Mucosa of rectum (tissue), 2 donors: ENCODE measurements at regions not wholly inside any gene's neighbourhood (a gene's known extent, or its start where the extent isn't known, plus 50 kb on each side); places are given as distances from the start of the nearest gene placed in this dataset.

ENCODE experiments used
- H3K27ac ChIP-seq, 2 donors: one replicate each; pipeline ENCODE4 v1.7.0; 2013; ENCODE audit warnings: inconsistent platforms in 2 of 2, low read depth in 2 of 2, low read length in 2 of 2
- H3K27me3 ChIP-seq, 2 donors: one replicate each; pipeline ENCODE4 v1.7.0; 2013; ENCODE audit warnings: low read length in 2 of 2; ENCODE audit not compliant: control insufficient read depth in 2 of 2, insufficient read depth in 2 of 2
- H3K36me3 ChIP-seq, 2 donors: one replicate each; pipeline ENCODE4 v1.7.0; 2013; ENCODE audit warnings: low read length in 2 of 2; ENCODE audit not compliant: control insufficient read depth in 2 of 2, insufficient read depth in 2 of 2
- H3K4me1 ChIP-seq, 2 donors: one replicate each; pipeline ENCODE4 v1.7.0; 2013; ENCODE audit warnings: low read length in 2 of 2, mild to moderate bottlenecking in 1 of 2; ENCODE audit not compliant: control insufficient read depth in 2 of 2, insufficient read depth in 2 of 2
- H3K4me3 ChIP-seq, 2 donors: one replicate each; pipeline ENCODE4 v1.7.0; 2013; ENCODE audit warnings: low read length in 2 of 2
- H3K9ac ChIP-seq, 2 donors: one replicate each; pipeline ENCODE4 v1.7.0; 2013; ENCODE audit warnings: low read length in 2 of 2, low read depth in 1 of 2, mild to moderate bottlenecking in 1 of 2
- H3K9me3 ChIP-seq, 2 donors: one replicate each; pipeline ENCODE4 v1.7.0; 2013; ENCODE audit warnings: low read length in 2 of 2; ENCODE audit not compliant: control insufficient read depth in 2 of 2
- donor health status: healthy.
- donor health status: Normal muscosa, but diverticular disease.

DNA sequence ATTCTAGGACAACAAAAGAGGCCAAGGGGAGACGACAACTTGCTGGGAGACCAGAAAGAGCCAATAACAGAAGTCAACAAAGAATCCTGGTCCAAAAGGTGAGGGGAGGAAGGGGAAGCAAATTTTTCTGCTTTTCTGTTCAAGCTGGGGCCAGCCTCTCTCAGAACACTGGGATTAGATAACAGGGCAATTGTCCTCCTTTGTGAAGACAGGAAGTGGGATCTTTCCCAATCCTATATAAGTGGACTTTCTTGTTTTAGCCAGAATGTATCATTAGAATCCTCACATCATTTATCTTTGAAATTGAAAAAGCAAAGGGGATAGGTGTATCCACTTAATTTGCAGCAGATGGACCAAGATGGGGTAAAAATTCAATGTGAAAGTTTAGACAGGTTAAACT, 101.2 kb upstream of the COL21A1 start:
- Histone ChIP-seq H3K9ac (no peak overlapping the region), H3K27ac (no peak overlapping the region), H3K4me1 (no peaks in the 10 kb centered on the region), H3K4me3 (no peak overlapping the region), H3K36me3 (no peaks in the 10 kb centered on the region), H3K27me3 (no peaks in the 10 kb centered on the region), H3K9me3 (no peaks in the 10 kb centered on the region)

DNA sequence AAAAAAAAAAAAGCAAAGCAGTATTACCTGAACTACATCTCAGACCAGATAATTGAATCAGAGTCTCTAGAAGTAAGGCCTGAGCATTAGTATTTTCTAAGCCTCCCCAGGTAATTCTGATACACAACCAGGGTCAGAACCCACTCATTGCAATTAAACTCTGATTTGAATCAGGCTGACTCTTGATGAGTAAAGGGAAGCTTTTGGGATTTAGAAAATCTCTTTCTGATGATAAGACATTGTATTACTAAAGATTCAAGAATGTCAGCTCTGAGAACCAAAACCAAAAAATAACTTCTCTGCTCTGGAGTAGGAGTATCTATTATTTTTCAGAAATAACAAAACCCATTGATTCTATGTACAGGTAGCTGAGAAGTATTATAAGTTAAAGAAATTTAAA, 100.1 kb upstream of the COL21A1 start:
- no peaks in the 10 kb centered on the region for H3K4me1 ChIP-seq
- H3K9me3 ChIP-seq: no peaks in the 10 kb centered on the region
- no peaks in the 10 kb centered on the region for H3K27me3 ChIP-seq
- no peak overlapping the region for H3K4me3 ChIP-seq
- no peaks in the 10 kb centered on the region for H3K36me3 ChIP-seq
- H3K27ac ChIP-seq: no peak overlapping the region
- H3K9ac ChIP-seq: no peak overlapping the region

DNA sequence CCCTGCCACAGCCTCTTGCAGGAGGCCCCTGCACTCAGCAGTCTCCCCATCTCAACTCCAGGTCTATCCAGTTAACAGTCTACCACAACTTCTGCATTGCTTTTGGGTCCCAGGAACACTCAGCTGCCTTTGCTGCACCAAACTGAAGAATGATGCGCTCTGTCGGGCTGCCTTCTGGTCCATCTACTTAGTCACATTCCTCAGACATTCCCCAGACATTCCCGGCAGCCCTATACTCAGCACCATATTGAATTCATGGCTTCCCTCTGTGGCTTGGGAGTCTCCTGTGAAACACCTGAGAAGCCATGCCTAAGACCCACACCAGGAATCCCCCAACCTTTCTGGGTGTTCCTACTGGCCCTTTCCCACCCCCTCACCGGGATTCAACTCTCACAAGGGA, 99.6 kb upstream of the COL21A1 start:
- Histone ChIP-seq H3K27me3 (no peaks in the 10 kb centered on the region), H3K9me3 (no peaks in the 10 kb centered on the region), H3K4me3 (no peak overlapping the region), H3K9ac (no peak overlapping the region), H3K36me3 (no peaks in the 10 kb centered on the region), H3K4me1 (no peaks in the 10 kb centered on the region), H3K27ac (no peak overlapping the region)

- H3K36me3 ChIP-seq: no peaks in the 10 kb centered on the region
- H3K9me3 ChIP-seq: no peaks in the 10 kb centered on the region
- no peaks in the 10 kb centered on the region for H3K4me1 ChIP-seq
- H3K9ac ChIP-seq: no peak overlapping the region
- H3K27ac ChIP-seq: no peak overlapping the region
- no peaks in the 10 kb centered on the region for H3K27me3 ChIP-seq
- H3K4me3 ChIP-seq: no peak overlapping the region
Measured at GRCh38 chr6:56345376-56345995, 98.1 kb upstream of the COL21A1 start.

- Histone ChIP-seq H3K4me3 (no peak overlapping the region), H3K4me1 (no peaks in the 10 kb centered on the region), H3K36me3 (no peaks in the 10 kb centered on the region), H3K27ac (no peak overlapping the region), H3K9me3 (no peaks in the 10 kb centered on the region), H3K27me3 (no peaks in the 10 kb centered on the region), H3K9ac (no peak overlapping the region)
Measured at GRCh38 chr6:56343295-56343694, 95.9 kb upstream of the COL21A1 start.

DNA sequence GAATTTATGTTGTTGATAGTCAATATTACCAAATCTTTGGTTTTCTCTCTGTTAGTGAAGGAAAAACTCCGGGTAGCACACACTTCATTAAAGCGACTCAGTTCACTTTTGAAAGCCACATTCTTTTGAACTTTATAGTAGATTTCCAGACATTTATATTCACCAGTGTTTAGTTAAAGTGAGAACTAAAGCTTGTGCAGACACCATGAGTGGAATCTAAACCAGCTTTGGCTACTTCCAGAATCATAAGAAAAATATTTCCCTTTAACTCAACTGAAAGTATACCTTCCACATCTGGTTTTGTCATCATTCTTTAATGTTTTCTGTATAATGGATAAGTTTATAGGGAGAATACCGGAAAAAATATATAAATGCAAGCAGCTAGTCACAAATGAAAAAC, 92.1 kb upstream of the COL21A1 start:
- H3K36me3 ChIP-seq: no peaks in the 10 kb centered on the region
- no peaks in the 10 kb centered on the region for H3K27me3 ChIP-seq
- H3K9me3 ChIP-seq: no peaks in the 10 kb centered on the region
- H3K9ac ChIP-seq: no peak overlapping the region
- no peak overlapping the region for H3K4me3 ChIP-seq
- H3K4me1 ChIP-seq: no peaks in the 10 kb centered on the region
- no peak overlapping the region for H3K27ac ChIP-seq

DNA sequence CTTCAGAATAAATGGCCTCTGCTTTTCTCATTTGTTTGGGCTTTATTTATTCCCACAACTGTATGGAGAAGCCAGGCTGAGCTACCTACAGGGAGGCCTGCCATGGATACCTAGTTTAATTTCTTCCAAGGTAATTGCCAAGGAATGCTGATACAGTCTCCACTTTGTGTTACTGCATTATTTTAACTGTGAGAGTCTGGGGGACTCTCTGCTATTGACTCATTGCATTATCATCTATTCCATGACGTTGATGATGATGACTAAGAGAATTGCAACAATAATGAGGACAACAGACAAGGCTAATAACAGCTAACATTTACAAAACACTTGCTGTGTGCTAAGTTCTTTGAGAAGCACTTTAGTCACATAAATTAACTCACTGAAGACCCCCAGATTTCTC, 88.3 kb upstream of the COL21A1 start:
- H3K4me1 ChIP-seq: no peaks in the 10 kb centered on the region
- H3K4me3 ChIP-seq: no peak overlapping the region
- H3K9me3 ChIP-seq: no peaks in the 10 kb centered on the region
- H3K9ac ChIP-seq: no peak overlapping the region
- no peak overlapping the region for H3K27ac ChIP-seq
- no peaks in the 10 kb centered on the region for H3K36me3 ChIP-seq
- H3K27me3 ChIP-seq: no peaks in the 10 kb centered on the region

DNA sequence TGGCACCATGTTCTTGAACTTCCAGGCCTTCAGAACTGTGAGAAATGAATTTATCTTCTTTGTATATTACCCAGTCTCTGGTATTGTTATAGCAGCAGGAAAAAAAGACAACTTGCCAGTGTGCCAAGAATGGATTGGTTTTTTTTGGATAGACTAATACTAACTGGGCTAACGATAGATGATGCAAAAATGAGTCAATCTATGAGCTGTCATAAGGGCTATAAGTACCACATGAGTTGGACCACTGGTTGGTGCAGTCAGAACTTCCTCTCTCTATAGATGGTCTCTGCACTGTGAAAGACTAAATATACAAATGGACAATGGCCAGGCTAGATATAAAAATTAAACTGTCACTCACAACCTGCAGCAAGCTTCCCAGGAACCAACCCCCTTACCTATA, 87.6 kb upstream of the COL21A1 start:
- H3K9ac ChIP-seq: no peak overlapping the region
- H3K9me3 ChIP-seq: no peaks in the 10 kb centered on the region
- H3K4me1 ChIP-seq: no peaks in the 10 kb centered on the region
- no peak overlapping the region for H3K4me3 ChIP-seq
- no peaks in the 10 kb centered on the region for H3K36me3 ChIP-seq
- no peak overlapping the region for H3K27ac ChIP-seq
- no peaks in the 10 kb centered on the region for H3K27me3 ChIP-seq

DNA sequence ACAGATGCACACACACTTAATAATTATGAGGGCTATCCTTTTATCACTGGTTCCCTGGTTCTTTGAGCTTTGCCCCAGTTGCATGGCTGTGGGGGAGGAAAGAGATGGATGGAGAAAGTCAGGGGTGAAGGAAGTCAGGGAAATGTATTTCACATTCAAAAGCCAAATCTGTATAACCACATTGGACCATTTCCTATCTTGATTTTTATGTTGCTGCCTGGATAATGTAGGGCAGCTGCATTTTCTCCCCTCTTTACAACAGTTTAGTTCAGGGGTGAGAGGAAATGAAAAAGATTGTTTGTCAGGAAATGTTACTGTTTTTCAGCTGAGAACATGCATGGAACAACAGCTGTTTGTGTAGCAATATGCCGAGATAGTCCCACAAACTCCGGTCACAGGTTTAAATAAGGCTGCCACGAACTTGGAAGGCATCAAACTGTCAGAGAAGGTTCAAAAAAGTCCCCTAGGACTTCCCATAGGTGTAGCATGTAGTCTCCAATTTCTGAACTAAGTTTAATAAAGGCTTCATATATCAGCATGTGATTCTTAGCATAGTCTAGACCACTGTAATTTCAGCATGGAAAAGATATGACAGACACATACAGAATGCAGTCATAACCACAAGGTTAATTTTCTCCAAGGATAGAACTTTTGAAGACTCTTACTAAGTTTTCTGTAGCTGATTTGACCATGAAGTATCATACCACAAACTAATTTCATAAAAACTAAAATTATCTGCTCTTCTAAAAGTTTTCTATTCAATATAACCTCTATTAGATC, 82.1 kb upstream of the COL21A1 start:
- Histone ChIP-seq H3K36me3 (no peaks in the 10 kb centered on the region), H3K27me3 (no peaks in the 10 kb centered on the region), H3K4me3 (no peak overlapping the region), H3K27ac (no peak overlapping the region), H3K4me1 (no peaks in the 10 kb centered on the region), H3K9ac (no peak overlapping the region), H3K9me3 (no peaks in the 10 kb centered on the region)

- H3K9me3 ChIP-seq: no peaks in the 10 kb centered on the region
- H3K4me3 ChIP-seq: no peak overlapping the region
- no peaks in the 10 kb centered on the region for H3K27me3 ChIP-seq
- H3K4me1 ChIP-seq: no peaks in the 10 kb centered on the region
- H3K9ac ChIP-seq: no peak overlapping the region
- H3K27ac ChIP-seq: no peak overlapping the region
- no peaks in the 10 kb centered on the region for H3K36me3 ChIP-seq
Measured at GRCh38 chr6:56328728-56329090, 81.3 kb upstream of the COL21A1 start.
